ENCODE measurements at regions not wholly inside any gene's neighbourhood (a gene's known extent, or its start where the extent isn't known, plus 50 kb on each side); places are given as distances from the start of the nearest gene placed in this dataset.
"Not testable (repeated sequence)": the region's sequence is repeated elsewhere in the genome, so short reads cannot be mapped to it uniquely, and the experiment has no call there.

DNA sequence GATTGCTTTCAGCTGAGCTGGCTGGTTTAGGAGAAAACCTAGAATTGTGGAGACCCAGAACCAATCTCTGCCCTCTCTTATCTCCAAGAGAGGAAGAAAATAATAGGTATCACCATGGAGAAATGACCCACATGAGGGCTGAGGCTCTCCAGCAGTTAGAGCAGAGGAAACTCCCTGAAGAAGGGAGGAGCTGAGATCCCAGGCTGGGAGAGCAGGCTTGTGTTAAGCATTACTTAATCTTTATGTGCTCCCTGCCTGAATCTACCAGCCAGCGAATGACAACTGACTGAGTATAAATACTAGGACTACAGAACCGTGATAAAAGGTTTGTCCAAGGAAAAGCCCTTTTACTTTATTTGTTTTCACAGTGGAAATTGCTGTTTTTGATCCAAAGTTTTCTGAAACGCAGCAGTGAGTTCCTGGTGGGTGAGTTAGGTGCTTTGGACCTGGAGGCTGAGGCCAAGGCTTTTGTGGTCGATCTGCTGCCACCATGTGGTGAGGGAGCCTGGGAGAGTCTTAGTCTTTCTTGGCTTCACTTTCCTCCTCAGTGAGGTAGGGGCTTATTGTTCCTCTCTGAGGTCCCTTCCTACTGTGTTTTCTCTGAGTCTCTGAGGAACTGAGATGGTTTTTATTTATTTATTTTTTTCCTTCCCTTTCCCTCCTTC is 219.5 kb upstream of the NOTCH2NLA start:
- H3K4me1 ChIP-seq (ENCODE audit: low read depth, poor library complexity, severe bottlenecking); H3K79me2 ChIP-seq (ENCODE audit: insufficient read depth, low read depth); H2AFZ ChIP-seq (ENCODE audit: low read depth); H4K20me1 ChIP-seq (ENCODE audit: insufficient read depth); H3K4me3 ChIP-seq (IDR thresholded peaks at IDR 0.05; ENCODE audit: insufficient read depth, low read depth, low read length); H3K36me3 ChIP-seq (ENCODE audit: insufficient read depth); H3K9ac ChIP-seq; H3K4me2 ChIP-seq; H3K27me3 ChIP-seq (ENCODE audit: insufficient read depth, low read depth); H3K27ac ChIP-seq: not testable (repeated sequence)
- TF ChIP-seq, protein P1, sequence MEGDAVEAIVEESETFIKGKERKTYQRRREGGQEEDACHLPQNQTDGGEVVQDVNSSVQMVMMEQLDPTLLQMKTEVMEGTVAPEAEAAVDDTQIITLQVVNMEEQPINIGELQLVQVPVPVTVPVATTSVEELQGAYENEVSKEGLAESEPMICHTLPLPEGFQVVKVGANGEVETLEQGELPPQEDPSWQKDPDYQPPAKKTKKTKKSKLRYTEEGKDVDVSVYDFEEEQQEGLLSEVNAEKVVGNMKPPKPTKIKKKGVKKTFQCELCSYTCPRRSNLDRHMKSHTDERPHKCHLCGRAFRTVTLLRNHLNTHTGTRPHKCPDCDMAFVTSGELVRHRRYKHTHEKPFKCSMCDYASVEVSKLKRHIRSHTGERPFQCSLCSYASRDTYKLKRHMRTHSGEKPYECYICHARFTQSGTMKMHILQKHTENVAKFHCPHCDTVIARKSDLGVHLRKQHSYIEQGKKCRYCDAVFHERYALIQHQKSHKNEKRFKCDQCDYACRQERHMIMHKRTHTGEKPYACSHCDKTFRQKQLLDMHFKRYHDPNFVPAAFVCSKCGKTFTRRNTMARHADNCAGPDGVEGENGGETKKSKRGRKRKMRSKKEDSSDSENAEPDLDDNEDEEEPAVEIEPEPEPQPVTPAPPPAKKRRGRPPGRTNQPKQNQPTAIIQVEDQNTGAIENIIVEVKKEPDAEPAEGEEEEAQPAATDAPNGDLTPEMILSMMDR (conservative IDR thresholded peaks at IDR 0.05; ENCODE audit: low read depth, low read length): 0 out of 2 replicates have a peak, but pooled peaks have one; percentile 12

DNA sequence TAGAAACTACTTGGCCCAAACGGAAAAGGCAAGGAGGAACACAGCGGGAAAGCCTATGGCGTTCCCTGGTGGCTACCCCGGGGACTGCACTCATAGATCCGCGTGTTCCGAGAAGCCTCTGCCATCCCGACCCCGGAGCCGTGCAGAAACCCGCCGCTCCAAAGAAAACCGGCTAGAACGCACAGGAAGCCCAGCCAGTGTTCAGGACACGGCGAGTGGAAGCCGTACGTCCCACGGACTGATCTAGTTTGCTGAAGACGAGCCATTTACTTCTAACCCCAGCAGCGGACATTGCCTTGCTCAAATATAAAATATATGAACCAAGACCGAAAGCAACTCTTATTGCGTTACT is 215.0 kb upstream of the NOTCH2NLA start:
- H3K79me2 ChIP-seq (ENCODE audit: insufficient read depth, low read depth); H3K4me2 ChIP-seq; H3K27ac ChIP-seq; H3K4me3 ChIP-seq (IDR thresholded peaks at IDR 0.05; ENCODE audit: insufficient read depth, low read depth, low read length); H3K36me3 ChIP-seq (ENCODE audit: insufficient read depth); H3K4me1 ChIP-seq (ENCODE audit: low read depth, poor library complexity, severe bottlenecking); H3K27me3 ChIP-seq (ENCODE audit: insufficient read depth, low read depth); H3K9ac ChIP-seq; H2AFZ ChIP-seq (ENCODE audit: low read depth); H4K20me1 ChIP-seq (ENCODE audit: insufficient read depth): not testable (repeated sequence)

DNA sequence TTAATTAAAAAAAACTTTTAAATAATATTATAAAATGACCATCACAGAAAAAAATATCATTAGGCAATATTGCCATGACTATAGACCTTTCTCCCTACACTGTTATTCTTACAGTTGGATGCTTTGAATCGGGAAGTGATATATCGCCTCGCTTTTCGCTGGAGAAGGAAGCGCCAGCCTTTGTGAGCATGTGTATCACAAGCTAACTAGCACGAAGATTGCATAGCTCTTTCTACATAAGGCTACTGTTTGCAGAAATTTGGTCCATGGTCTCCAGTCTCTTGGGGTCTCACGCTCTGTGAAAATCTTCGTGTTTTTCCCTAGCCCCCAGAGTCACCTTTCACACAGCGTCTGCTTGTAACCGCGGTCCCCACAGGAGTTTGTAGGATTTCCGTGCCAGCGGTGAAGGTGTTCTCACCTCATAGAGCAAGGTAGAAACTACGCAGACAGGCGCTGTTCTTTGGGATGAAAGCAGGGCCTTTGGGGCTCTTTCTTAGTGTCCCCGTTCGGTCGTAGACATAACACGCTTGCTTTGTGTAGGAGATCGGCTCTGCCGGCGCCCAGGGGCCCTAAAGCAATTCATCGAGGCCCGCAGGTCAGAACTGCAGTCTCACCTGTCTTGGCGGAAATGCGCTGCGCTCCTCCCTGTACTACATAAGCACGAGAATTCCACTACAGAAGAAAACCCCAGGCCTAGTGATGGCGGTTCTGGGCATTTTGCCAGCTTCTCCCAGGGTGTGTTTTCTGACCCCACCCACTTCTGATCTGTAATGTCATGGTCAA is 214.5 kb upstream of the NOTCH2NLA start:
- not testable (repeated sequence) for H2AFZ ChIP-seq (ENCODE audit: low read depth); H3K36me3 ChIP-seq (ENCODE audit: insufficient read depth); H3K27me3 ChIP-seq (ENCODE audit: insufficient read depth, low read depth); H3K9ac ChIP-seq; H3K4me2 ChIP-seq; H3K4me3 ChIP-seq (IDR thresholded peaks at IDR 0.05; ENCODE audit: insufficient read depth, low read depth, low read length); H3K4me1 ChIP-seq (ENCODE audit: low read depth, poor library complexity, severe bottlenecking); H3K79me2 ChIP-seq (ENCODE audit: insufficient read depth, low read depth); H3K27ac ChIP-seq; H4K20me1 ChIP-seq (ENCODE audit: insufficient read depth)

DNA sequence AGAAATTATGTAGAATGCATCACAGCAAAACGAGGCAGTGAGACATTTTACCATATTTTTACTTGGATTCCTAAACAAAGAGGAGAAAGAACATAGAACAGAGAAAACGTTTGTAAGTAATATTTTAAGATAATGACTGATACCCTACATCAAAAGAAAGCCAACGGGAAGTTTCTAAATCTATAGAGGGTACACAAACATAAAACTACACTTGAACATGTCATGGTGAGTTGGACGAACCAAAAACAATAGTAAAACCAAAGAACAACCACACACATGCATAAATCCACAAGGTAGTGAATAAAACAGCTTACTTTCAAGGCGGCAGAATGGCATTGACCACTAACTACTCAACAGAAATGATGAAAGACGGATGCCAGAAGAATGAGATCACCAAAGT is 209.7 kb upstream of the NOTCH2NLA start:
- not testable (repeated sequence) for H3K4me3 ChIP-seq (IDR thresholded peaks at IDR 0.05; ENCODE audit: insufficient read depth, low read depth, low read length); H3K27me3 ChIP-seq (ENCODE audit: insufficient read depth, low read depth); H3K79me2 ChIP-seq (ENCODE audit: insufficient read depth, low read depth); H4K20me1 ChIP-seq (ENCODE audit: insufficient read depth); H3K4me2 ChIP-seq; H3K9ac ChIP-seq; H3K27ac ChIP-seq; H2AFZ ChIP-seq (ENCODE audit: low read depth); H3K4me1 ChIP-seq (ENCODE audit: low read depth, poor library complexity, severe bottlenecking); H3K36me3 ChIP-seq (ENCODE audit: insufficient read depth)

DNA sequence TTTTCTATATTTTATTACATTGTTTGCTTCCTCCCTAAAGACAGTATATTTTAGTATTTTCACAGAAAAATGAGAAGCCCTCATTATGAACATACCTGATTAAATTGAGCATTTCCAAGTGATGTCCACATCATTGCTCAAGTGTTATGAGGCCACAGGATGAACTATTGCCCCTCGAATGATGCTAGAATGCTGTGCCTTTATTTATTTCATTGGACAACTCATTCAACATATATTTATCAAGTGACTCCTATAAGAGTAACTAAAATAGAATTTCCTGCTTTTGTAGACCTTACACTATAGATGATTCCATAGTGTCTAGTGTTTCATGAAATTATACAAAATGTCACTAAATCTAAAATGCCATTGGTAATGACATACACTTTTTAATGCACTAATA is 187.8 kb upstream of the NOTCH2NLA start:
- peaks cover 12% of the 10 kb centered on the region for H3K4me1 ChIP-seq (ENCODE audit: low read depth, poor library complexity, severe bottlenecking)
- H3K36me3 ChIP-seq (ENCODE audit: insufficient read depth); H3K4me2 ChIP-seq; H3K9ac ChIP-seq; H2AFZ ChIP-seq (ENCODE audit: low read depth); H3K27ac ChIP-seq; H3K79me2 ChIP-seq (ENCODE audit: insufficient read depth, low read depth); H3K4me3 ChIP-seq (IDR thresholded peaks at IDR 0.05; ENCODE audit: insufficient read depth, low read depth, low read length); H3K27me3 ChIP-seq (ENCODE audit: insufficient read depth, low read depth); H4K20me1 ChIP-seq (ENCODE audit: insufficient read depth): not testable (repeated sequence)

DNA sequence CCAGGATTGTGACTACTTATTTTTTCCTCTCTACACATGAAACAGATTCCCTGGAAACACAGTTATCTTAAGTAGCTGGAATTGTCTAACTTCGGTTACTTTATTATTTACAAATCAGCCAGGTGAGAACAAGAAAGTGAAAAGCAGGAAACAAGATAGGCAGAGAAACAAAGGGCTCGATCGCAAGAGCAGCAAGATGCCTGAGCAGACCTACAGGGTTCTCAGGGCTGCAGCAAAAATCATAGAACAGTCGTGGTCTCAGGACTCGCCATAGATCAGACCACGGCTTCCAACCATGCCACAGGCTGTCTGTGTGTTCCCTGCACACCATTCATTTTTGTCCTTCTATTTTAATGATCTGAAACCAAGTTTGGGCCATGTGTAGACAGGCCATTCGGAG is 186.2 kb upstream of the NOTCH2NLA start:
- not testable (repeated sequence) for H3K9ac ChIP-seq; H3K4me2 ChIP-seq; H2AFZ ChIP-seq (ENCODE audit: low read depth); H3K4me3 ChIP-seq (IDR thresholded peaks at IDR 0.05; ENCODE audit: insufficient read depth, low read depth, low read length); H3K79me2 ChIP-seq (ENCODE audit: insufficient read depth, low read depth); H4K20me1 ChIP-seq (ENCODE audit: insufficient read depth); H3K36me3 ChIP-seq (ENCODE audit: insufficient read depth); H3K27ac ChIP-seq; H3K27me3 ChIP-seq (ENCODE audit: insufficient read depth, low read depth)
- peaks cover 26% of the 10 kb centered on the region for H3K4me1 ChIP-seq (ENCODE audit: low read depth, poor library complexity, severe bottlenecking)

DNA sequence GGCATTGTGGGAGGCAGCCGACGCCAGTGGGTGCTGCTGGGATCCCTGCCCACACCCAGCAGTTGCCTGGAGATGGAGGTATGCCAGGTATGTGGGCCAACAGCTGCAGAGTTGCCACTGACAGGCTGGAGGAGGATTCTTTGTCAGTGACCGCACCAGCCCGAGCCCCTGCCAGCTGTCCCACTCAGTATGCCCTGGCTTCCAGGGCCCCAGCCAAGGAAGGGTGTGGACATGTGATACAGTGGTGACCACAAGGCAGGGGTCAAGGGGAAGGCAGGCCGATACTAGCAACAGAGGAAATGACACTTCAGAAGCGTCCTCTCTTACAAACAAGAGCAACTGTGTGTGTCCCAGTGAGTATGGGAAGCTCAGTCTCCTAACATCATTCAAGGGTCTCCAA is 185.1 kb upstream of the NOTCH2NLA start:
- not testable (repeated sequence) for H3K27ac ChIP-seq; H3K36me3 ChIP-seq (ENCODE audit: insufficient read depth); H3K9ac ChIP-seq; H2AFZ ChIP-seq (ENCODE audit: low read depth); H4K20me1 ChIP-seq (ENCODE audit: insufficient read depth); H3K79me2 ChIP-seq (ENCODE audit: insufficient read depth, low read depth); H3K27me3 ChIP-seq (ENCODE audit: insufficient read depth, low read depth); H3K4me3 ChIP-seq (IDR thresholded peaks at IDR 0.05; ENCODE audit: insufficient read depth, low read depth, low read length); H3K4me2 ChIP-seq
- peaks cover 31% of the 10 kb centered on the region for H3K4me1 ChIP-seq (ENCODE audit: low read depth, poor library complexity, severe bottlenecking)

DNA sequence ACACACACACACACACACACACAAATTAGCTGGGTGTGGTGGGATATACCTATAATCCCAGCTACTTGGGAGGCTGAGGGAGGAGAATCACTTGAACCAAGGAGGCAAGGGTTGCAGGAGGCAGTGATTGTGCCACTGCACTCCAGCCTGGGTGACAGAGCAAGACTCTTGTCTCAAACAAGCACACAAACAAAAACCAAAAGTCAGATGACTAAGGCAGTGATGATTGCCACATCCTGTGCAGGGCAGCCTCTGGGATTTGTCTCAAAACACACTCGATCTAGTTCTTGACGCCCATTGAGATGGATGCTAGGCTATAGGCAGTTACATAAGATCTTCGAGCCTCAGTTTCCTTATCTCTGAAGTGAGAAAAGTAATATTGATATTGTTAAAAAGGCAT is 183.1 kb upstream of the NOTCH2NLA start:
- not testable (repeated sequence) for H3K36me3 ChIP-seq (ENCODE audit: insufficient read depth); H3K27me3 ChIP-seq (ENCODE audit: insufficient read depth, low read depth); H3K79me2 ChIP-seq (ENCODE audit: insufficient read depth, low read depth); H4K20me1 ChIP-seq (ENCODE audit: insufficient read depth); H3K4me3 ChIP-seq (IDR thresholded peaks at IDR 0.05; ENCODE audit: insufficient read depth, low read depth, low read length)
- Histone ChIP-seq H3K27ac (peak overlapping the region; percentile 50), H3K9ac (peak overlapping the region; percentile 26; the same call in 1 of the 2 replicates), H2AFZ (ENCODE audit: low read depth) (peak overlapping the region; percentile 78), H3K4me2 (peak overlapping the region; percentile 85), H3K4me1 (ENCODE audit: low read depth, poor library complexity, severe bottlenecking) (peaks cover 34% of the 10 kb centered on the region)

DNA sequence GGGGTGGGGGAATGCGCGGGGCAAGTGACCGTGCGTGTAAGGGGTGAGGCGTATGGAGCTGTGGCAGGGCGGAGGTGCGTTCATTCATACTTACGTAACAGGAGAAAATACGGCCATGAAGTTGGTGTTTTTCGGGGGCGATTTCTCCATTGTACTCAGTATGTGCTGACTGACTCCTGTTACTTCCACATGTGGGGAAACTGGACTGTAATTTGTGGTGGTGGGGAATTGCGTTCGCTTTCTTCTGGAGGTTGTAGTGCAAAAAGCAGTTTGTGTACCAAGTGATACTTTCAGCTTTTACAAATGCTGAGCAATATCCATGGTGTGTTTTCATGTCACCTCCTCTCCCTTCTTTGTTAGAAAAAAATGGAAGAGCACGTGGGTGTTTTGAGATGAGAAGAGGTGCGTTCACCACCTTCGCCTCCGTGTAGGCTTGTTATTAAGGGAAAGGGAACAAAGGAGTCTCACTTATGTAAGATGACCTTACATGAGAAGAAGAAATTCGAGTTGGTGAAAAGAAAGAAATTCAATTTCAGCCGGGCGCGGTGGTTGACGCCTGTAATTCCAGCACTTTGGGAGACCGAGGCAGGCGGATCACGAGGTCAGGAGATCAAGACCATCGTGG is 181.1 kb upstream of the NOTCH2NLA start:
- H2AFZ ChIP-seq (ENCODE audit: low read depth): peak overlapping the region; percentile 4; the same call in 1 of the 2 replicates
- H4K20me1 ChIP-seq (ENCODE audit: insufficient read depth); H3K4me3 ChIP-seq (IDR thresholded peaks at IDR 0.05; ENCODE audit: insufficient read depth, low read depth, low read length); H3K36me3 ChIP-seq (ENCODE audit: insufficient read depth); H3K27me3 ChIP-seq (ENCODE audit: insufficient read depth, low read depth); H3K79me2 ChIP-seq (ENCODE audit: insufficient read depth, low read depth): not testable (repeated sequence)
- H3K27ac ChIP-seq: peak overlapping the region; percentile 75
- peak overlapping the region; percentile 72 for H3K9ac ChIP-seq
- peak overlapping the region; percentile 22 for H3K4me2 ChIP-seq
- H3K4me1 ChIP-seq (ENCODE audit: low read depth, poor library complexity, severe bottlenecking): peaks cover 36% of the 10 kb centered on the region

All from KMS-11 (cell line).